ENCODE measurements at regions not wholly inside any gene's neighbourhood (a gene's known extent, or its start where the extent isn't known, plus 50 kb on each side); places are given as distances from the start of the nearest gene placed in this dataset.
"Not testable (repeated sequence)": the region's sequence is repeated elsewhere in the genome, so short reads cannot be mapped to it uniquely, and the experiment has no call there.

- not testable (repeated sequence) for TF ChIP-seq EZH2 (IDR thresholded peaks at IDR 0.05; ENCODE audit: low read length); CTCF (optimal IDR thresholded peaks at IDR 0.05 in 1 of 3, IDR thresholded peaks at IDR 0.05 in 1 of 3, conservative IDR thresholded peaks at IDR 0.05 in 1 of 3; ENCODE audit: extremely low read depth in 1 of 3, insufficient read depth in 2 of 3, low read length in 3 of 3)
Measured at GRCh38 chr5:50588471-50588870, 78.0 kb upstream of the PARP8 start.

All from keratinocyte (primary cell).